Gastrocnemius medialis (tissue), 4 donors: ENCODE measurements at regions not wholly inside any gene's neighbourhood (a gene's known extent, or its start where the extent isn't known, plus 50 kb on each side); places are given as distances from the start of the nearest gene placed in this dataset.

ENCODE experiments used
- CTCF ChIP-seq, 5 experiments: fragments of 450-650 bp in 3 of 5; fragments of 200-600 bp in 2 of 5; sonication (generic) in 2 of 5; IDR thresholded peaks in 4 of 5; conservative IDR thresholded peaks in 1 of 5; 1 replicate in 4 of 5; 2 replicates in 1 of 5; pipeline ENCODE4 v1.5.1; 2016 to 2019; ENCODE audit warnings: antibody characterized with exemption in 5 of 5, mild to moderate bottlenecking in 3 of 5, moderate library complexity in 3 of 5
- POLR2A ChIP-seq, 2 donors: fragments of 450-650 bp; IDR thresholded peaks; one replicate each; pipeline ENCODE4 v1.6.1; 2017; ENCODE audit warnings: antibody characterized with exemption in 2 of 2, mild to moderate bottlenecking in 2 of 2, moderate library complexity in 2 of 2

GRCh38 chr11:26198532-26199096 lies 133.3 kb upstream of the ANO3 start:
- TF ChIP-seq CTCF (IDR thresholded peaks at IDR 0.05 in 4 of 5, conservative IDR thresholded peaks at IDR 0.05 in 1 of 5) (no peak), POLR2A (IDR thresholded peaks at IDR 0.05) (no peak)
